Mammary epithelial cell (primary cell): ENCODE measurements at regions not wholly inside any gene's neighbourhood (a gene's known extent, or its start where the extent isn't known, plus 50 kb on each side); places are given as distances from the start of the nearest gene placed in this dataset.

Experiments used
- EZH2 ChIP-seq: IDR thresholded peaks from 2 replicates; pipeline ENCODE4 v1.6.1; 2012; ENCODE audit warnings: low read length, inconsistent platforms, borderline replicate concordance
- TF ChIP-seq, protein P1 (sequence below), 2 donors: IDR thresholded peaks in 1 of 2; conservative IDR thresholded peaks in 1 of 2; 2 replicates each; pipeline ENCODE4 v1.5.1; 2011 to 2012; ENCODE audit warnings: inconsistent platforms in 2 of 2, low read length in 2 of 2, mild to moderate bottlenecking in 2 of 2, control low read depth in 1 of 2, low read depth in 1 of 2; ENCODE audit not compliant: insufficient read depth in 1 of 2; ENCODE audit errors: extremely low read depth in 1 of 2

DNA sequence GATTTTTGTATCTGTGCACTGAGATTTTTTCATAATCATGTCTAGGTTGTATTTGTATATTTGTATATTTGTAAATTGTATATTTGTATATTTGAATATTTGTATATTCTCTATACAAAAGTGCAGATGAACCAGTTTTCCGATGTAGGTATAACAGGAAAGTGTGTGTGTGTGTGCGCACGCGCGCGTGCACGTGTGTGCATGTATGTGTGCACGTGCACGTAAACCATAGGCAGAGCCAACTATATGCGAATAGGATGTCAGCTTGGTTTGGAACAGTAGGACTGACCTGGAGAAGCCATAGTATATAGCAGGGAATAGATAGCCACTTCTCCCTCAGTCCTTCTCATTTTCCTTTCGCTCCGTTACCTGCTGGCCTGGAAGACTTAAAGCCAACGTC is 565.8 kb downstream of the XIRP2 start:
- TF ChIP-seq, protein P1, sequence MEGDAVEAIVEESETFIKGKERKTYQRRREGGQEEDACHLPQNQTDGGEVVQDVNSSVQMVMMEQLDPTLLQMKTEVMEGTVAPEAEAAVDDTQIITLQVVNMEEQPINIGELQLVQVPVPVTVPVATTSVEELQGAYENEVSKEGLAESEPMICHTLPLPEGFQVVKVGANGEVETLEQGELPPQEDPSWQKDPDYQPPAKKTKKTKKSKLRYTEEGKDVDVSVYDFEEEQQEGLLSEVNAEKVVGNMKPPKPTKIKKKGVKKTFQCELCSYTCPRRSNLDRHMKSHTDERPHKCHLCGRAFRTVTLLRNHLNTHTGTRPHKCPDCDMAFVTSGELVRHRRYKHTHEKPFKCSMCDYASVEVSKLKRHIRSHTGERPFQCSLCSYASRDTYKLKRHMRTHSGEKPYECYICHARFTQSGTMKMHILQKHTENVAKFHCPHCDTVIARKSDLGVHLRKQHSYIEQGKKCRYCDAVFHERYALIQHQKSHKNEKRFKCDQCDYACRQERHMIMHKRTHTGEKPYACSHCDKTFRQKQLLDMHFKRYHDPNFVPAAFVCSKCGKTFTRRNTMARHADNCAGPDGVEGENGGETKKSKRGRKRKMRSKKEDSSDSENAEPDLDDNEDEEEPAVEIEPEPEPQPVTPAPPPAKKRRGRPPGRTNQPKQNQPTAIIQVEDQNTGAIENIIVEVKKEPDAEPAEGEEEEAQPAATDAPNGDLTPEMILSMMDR (conservative IDR thresholded peaks at IDR 0.05 in 1 of 2, IDR thresholded peaks at IDR 0.05 in 1 of 2; ENCODE audit: extremely low read depth in 1 of 2, insufficient read depth in 1 of 2, low read depth in 1 of 2, low read length in 2 of 2): no peak
- TF ChIP-seq EZH2: no peak
